Right lobe of liver (tissue), 4 donors: ENCODE measurements at regions not wholly inside any gene's neighbourhood (a gene's known extent, or its start where the extent isn't known, plus 50 kb on each side); places are given as distances from the start of the nearest gene placed in this dataset.

Experiments used
- CTCF ChIP-seq, 4 donors: fragments of 200-600 bp in 3 of 4; fragments of 450-650 bp in 1 of 4; IDR thresholded peaks; one replicate each; pipeline versions ENCODE4 v1.5.1 to v1.8.0; 2016 to 2022; ENCODE audit warnings: antibody characterized with exemption in 4 of 4, mild to moderate bottlenecking in 2 of 4
- POLR2A ChIP-seq: fragments of 450-650 bp; IDR thresholded peaks from one replicate; pipeline ENCODE4 v1.6.1; 2017; ENCODE audit warnings: antibody characterized with exemption, mild to moderate bottlenecking
- donor health status: DM: no; HTN: no; CAD: no.
- donor health status: DM: no; HTN: no; CAD: no.
- donor health status: DM: no; HTN: yes; CAD: no.

- TF ChIP-seq CTCF (IDR thresholded peaks at IDR 0.05) (no peak), POLR2A (no peak)
Observed at GRCh38 chr4:124915073-124915472, 202.5 kb upstream of the ANKRD50 start.
